ENCODE measurements at regions not wholly inside any gene's neighbourhood (a gene's known extent, or its start where the extent isn't known, plus 50 kb on each side); places are given as distances from the start of the nearest gene placed in this dataset.

GRCh38 chr2:239805414-239805813 is 219.7 kb downstream of the NDUFA10 start:
- Histone ChIP-seq H3K9me1 (ENCODE audit: control insufficient read depth, insufficient read depth, low read length) (no peaks in the 10 kb centered on the region), H3K9ac (ENCODE audit: insufficient read depth in 1 of 2, low read depth in 2 of 2, low read length in 2 of 2) (no peak overlapping the region), H3K9me3 (replicated peaks; ENCODE audit: control insufficient read depth, insufficient read depth, low read depth, low read length) (no peaks in the 10 kb centered on the region), H3K36me3 (ENCODE audit: control insufficient read depth, insufficient read depth, low read length) (no peaks in the 10 kb centered on the region), H3K4me1 (replicated peaks in 1 of 2; ENCODE audit: control insufficient read depth in 2 of 2, insufficient read depth in 2 of 2, low read length in 2 of 2) (no peaks in the 10 kb centered on the region), H2AFZ (ENCODE audit: low read depth, low read length) (no peak overlapping the region), H3K79me2 (ENCODE audit: control insufficient read depth, insufficient read depth, low read length) (no peaks in the 10 kb centered on the region), H3K27ac (ENCODE audit: extremely low read depth, low read depth, low read length) (no peak overlapping the region), H3K4me2 (ENCODE audit: insufficient read depth, low read length) (no peak overlapping the region), H3K27me3 (ENCODE audit: control insufficient read depth in 2 of 2, insufficient read depth in 2 of 2, low read length in 2 of 2) (peaks cover 4 to 63% of the 10 kb centered on the region in 2 experiments; a peak in 3 of 5 replicates), H3K4me3 (no peak overlapping the region), H4K20me1 (replicated peaks; ENCODE audit: control insufficient read depth, insufficient read depth, low read length) (no peaks in the 10 kb centered on the region)
- no TSS peak for BruUV-seq (replicated peaks)
- TF ChIP-seq RAD51 (IDR thresholded peaks at IDR 0.05; ENCODE audit: borderline replicate concordance, low read depth) = peak; percentile 66
- TF ChIP-seq TFE3 (CRISPR knock-in tag; IDR thresholded peaks at IDR 0.05) = peak; percentile 76
- TF ChIP-seq ZNF174 (CRISPR knock-in tag; IDR thresholded peaks at IDR 0.05) = no peak
- no peak for TF ChIP-seq MYNN (IDR thresholded peaks at IDR 0.05)
- no peak for TF ChIP-seq MYNN (CRISPR knock-in tag; IDR thresholded peaks at IDR 0.05)
- no peak for TF ChIP-seq CHAMP1 (IDR thresholded peaks at IDR 0.05)
- CTCF ChIA-PET (ENCODE audit: low intra/inter-chr PET ratio) = no interaction called here
- 0% methylated on average over 12 of the region's 14 CpGs for WGBS (ENCODE audit: insufficient coverage, low coverage, missing lambda C conversion rate)
- DNase-seq (ENCODE audit: extremely low read depth in 1 of 4, low spot score in 3 of 4) (no peak), ATAC-seq (no peak), FAIRE-seq (no peak)
- POLR2A ChIA-PET = interaction anchor here (0.6 kb wide), 2 partner anchors 17 to 20 kb away, joined by 3 read pairs; no protein-coding TSS in a partner anchor
- intact Hi-C loops (cut with micrococcal nuclease) (no loop called here), in situ Hi-C loops (cut with MboI) (no loop called here)
